Neural progenitor cell (in vitro differentiated cells): ENCODE measurements at regions not wholly inside any gene's neighbourhood (a gene's known extent, or its start where the extent isn't known, plus 50 kb on each side); places are given as distances from the start of the nearest gene placed in this dataset.

Source experiments
- CTCF ChIP-seq: fragments of 200-600 bp; sonication (generic); IDR thresholded peaks from 2 replicates; pipeline ENCODE4 v1.5.1; 2017; ENCODE audit warnings: antibody characterized with exemption, mild to moderate bottlenecking
- EZH2 ChIP-seq: fragments of 200-600 bp; sonication (generic); IDR thresholded peaks from 2 replicates; pipeline ENCODE4 v1.6.1; 2017; ENCODE audit warnings: antibody characterized with exemption, mild to moderate bottlenecking, moderate library complexity

GRCh38 chr6:95767897-95768463 is 190.6 kb downstream of the MANEA start:
- TF ChIP-seq CTCF (no peak), EZH2 (no peak)
